Cardiac muscle cell (in vitro differentiated cells and primary cell): ENCODE measurements at regions not wholly inside any gene's neighbourhood (a gene's known extent, or its start where the extent isn't known, plus 50 kb on each side); places are given as distances from the start of the nearest gene placed in this dataset.

Source experiments
- DNase-seq, 2 donors: peaks; one replicate each; pipeline versions ENCODE4 v3.0.0 to v3.0.0-alpha.2; 2010 to 2017; ENCODE audit warnings: low read depth in 1 of 2, low spot score in 1 of 2
- H3K27ac ChIP-seq: fragments of 200-600 bp; sonication (generic); 2 replicates; pipeline ENCODE4 v1.5.1; 2016
- H3K27me3 ChIP-seq: fragments of 200-600 bp; sonication (generic); 2 replicates; pipeline ENCODE4 v1.6.0; 2016; ENCODE audit warnings: control low read depth
- H3K36me3 ChIP-seq: fragments of 200-600 bp; sonication (generic); 2 replicates; pipeline ENCODE4 v1.5.1; 2016; ENCODE audit warnings: control low read depth
- H3K4me1 ChIP-seq: fragments of 200-600 bp; sonication (generic); 2 replicates; pipeline ENCODE4 v1.8.1; 2017; ENCODE audit warnings: low read depth, mild to moderate bottlenecking, mixed run types
- H3K4me3 ChIP-seq: fragments of 200-600 bp; sonication (generic); 2 replicates; pipeline ENCODE4 v1.5.1; 2016; ENCODE audit warnings: mild to moderate bottlenecking
- H3K9me3 ChIP-seq: fragments of 200-600 bp; sonication (generic); 2 replicates; pipeline ENCODE4 v1.5.1; 2017; ENCODE audit warnings: low read depth, mild to moderate bottlenecking, control low read depth
- CTCF ChIP-seq: IDR thresholded peaks from 2 replicates; pipeline ENCODE4 v1.5.1; 2012; ENCODE audit warnings: low read depth, mild to moderate bottlenecking, low read length

- no peaks in the 10 kb centered on the region for H3K4me1 ChIP-seq
- no peak for DNase-seq
- no peaks in the 10 kb centered on the region for H3K27me3 ChIP-seq
- H3K36me3 ChIP-seq, result no peaks in the 10 kb centered on the region
- H3K27ac ChIP-seq, result no peak overlapping the region
- no peak overlapping the region for H3K4me3 ChIP-seq
- H3K9me3 ChIP-seq, result no peaks in the 10 kb centered on the region
- TF ChIP-seq CTCF, result no peak
These were observed 375.9 kb downstream of the RSL24D1 start for GRCh38 chr15:54820811-54821210.

GRCh38 chr15:54820098-54820497 lies 376.6 kb downstream of the RSL24D1 start:
- Histone ChIP-seq H3K27ac (no peak overlapping the region), H3K36me3 (no peaks in the 10 kb centered on the region), H3K4me3 (no peak overlapping the region), H3K4me1 (no peaks in the 10 kb centered on the region), H3K9me3 (no peaks in the 10 kb centered on the region), H3K27me3 (no peaks in the 10 kb centered on the region)
- no peak for DNase-seq
- no peak for TF ChIP-seq CTCF

GRCh38 chr15:54816401-54816800 lies 380.3 kb downstream of the RSL24D1 start:
- DNase-seq, result no peak
- Histone ChIP-seq H3K27me3 (no peaks in the 10 kb centered on the region), H3K4me1 (no peaks in the 10 kb centered on the region), H3K9me3 (no peaks in the 10 kb centered on the region), H3K27ac (no peak overlapping the region), H3K36me3 (no peaks in the 10 kb centered on the region), H3K4me3 (no peak overlapping the region)
- TF ChIP-seq CTCF, result no peak

- Histone ChIP-seq H3K36me3 (no peaks in the 10 kb centered on the region), H3K27me3 (no peaks in the 10 kb centered on the region), H3K4me1 (no peaks in the 10 kb centered on the region), H3K4me3 (no peak overlapping the region), H3K9me3 (no peaks in the 10 kb centered on the region), H3K27ac (no peak overlapping the region)
- no peak for TF ChIP-seq CTCF
- no peak for DNase-seq
These were observed 381.2 kb downstream of the RSL24D1 start for GRCh38 chr15:54815556-54815955.

- TF ChIP-seq CTCF, result no peak
- Histone ChIP-seq H3K4me3 (no peak overlapping the region), H3K27me3 (no peaks in the 10 kb centered on the region), H3K27ac (no peak overlapping the region), H3K9me3 (no peaks in the 10 kb centered on the region), H3K4me1 (no peaks in the 10 kb centered on the region), H3K36me3 (no peaks in the 10 kb centered on the region)
- DNase-seq, result no peak
These were observed 384.4 kb downstream of the RSL24D1 start for GRCh38 chr15:54812383-54812782.

GRCh38 chr15:54810496-54810895 lies 386.2 kb downstream of the RSL24D1 start:
- no peaks in the 10 kb centered on the region for H3K27me3 ChIP-seq
- no peak for DNase-seq
- H3K4me1 ChIP-seq, result no peaks in the 10 kb centered on the region
- no peak overlapping the region for H3K4me3 ChIP-seq
- no peak overlapping the region for H3K27ac ChIP-seq
- no peak for TF ChIP-seq CTCF
- H3K36me3 ChIP-seq, result no peaks in the 10 kb centered on the region
- H3K9me3 ChIP-seq, result no peaks in the 10 kb centered on the region
